ENCODE measurements at regions not wholly inside any gene's neighbourhood (a gene's known extent, or its start where the extent isn't known, plus 50 kb on each side); places are given as distances from the start of the nearest gene placed in this dataset.
"Not testable (repeated sequence)": the region's sequence is repeated elsewhere in the genome, so short reads cannot be mapped to it uniquely, and the experiment has no call there.

DNA sequence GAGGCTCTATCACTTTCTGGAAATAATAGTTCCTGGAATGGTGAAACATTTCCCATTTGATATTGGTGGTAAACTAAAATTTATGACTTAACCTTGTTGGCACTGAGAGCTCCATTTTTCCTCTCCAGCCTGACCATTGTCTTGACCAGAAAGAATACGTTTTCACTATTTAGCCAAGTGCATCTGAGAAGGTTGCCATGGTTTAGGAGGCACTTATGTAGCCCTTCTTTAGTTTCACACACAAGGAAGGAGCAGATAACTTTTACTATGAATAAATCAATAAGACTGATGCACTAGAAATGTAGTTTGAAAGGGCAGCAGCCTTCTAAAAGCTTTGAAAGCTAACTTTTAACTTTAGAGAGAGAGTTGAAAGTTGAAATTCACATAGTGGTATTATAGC lies 1045.5 kb upstream of the CDH6 start:
- Histone ChIP-seq H3K9me2 (no peaks in the 10 kb centered on the region), H3K4me1 (ENCODE audit: control insufficient read depth in 1 of 2, insufficient read depth in 2 of 2, low read depth in 1 of 2, low read length in 1 of 2) (no peaks in the 10 kb centered on the region), H3K79me2 (ENCODE audit: insufficient read depth) (no peaks in the 10 kb centered on the region), H3K4me2 (no peak overlapping the region), H3K36me3 (replicated peaks in 1 of 2; ENCODE audit: control insufficient read depth in 1 of 2, insufficient read depth in 2 of 2, low read length in 1 of 2) (no peaks in the 10 kb centered on the region), H2AFZ (ENCODE audit: low read depth) (no peak overlapping the region), H3K27ac (ENCODE audit: low read depth in 2 of 2, low read length in 1 of 2) (no peak overlapping the region), H4K20me1 (ENCODE audit: insufficient read depth) (no peaks in the 10 kb centered on the region), H3K4me3 (ENCODE audit: low read depth in 2 of 2, low read length in 1 of 2) (no peak overlapping the region), H3K9me3 (no peaks in the 10 kb centered on the region), H3K9ac (no peak overlapping the region), H3F3A (replicated peaks; ENCODE audit: insufficient read depth) (no peaks in the 10 kb centered on the region), H3K27me3 (ENCODE audit: insufficient read depth) (no peaks in the 10 kb centered on the region)
- ChIA-PET CTCF (no interaction called here), POLR2A (no interaction called here)
- TF ChIP-seq RAD21 (IDR thresholded peaks at IDR 0.05; ENCODE audit: low read length) (no peak), ELF1 (IDR thresholded peaks at IDR 0.05) (no peak), EZH2phosphoT487 (IDR thresholded peaks at IDR 0.05; ENCODE audit: borderline replicate concordance, low read depth) (no peak), SIN3A (IDR thresholded peaks at IDR 0.05; ENCODE audit: borderline replicate concordance, low read depth, low read length) (no peak), TAF1 (IDR thresholded peaks at IDR 0.05; ENCODE audit: borderline replicate concordance, low read depth, low read length) (no peak)
- TF ChIP-seq, protein P1, sequence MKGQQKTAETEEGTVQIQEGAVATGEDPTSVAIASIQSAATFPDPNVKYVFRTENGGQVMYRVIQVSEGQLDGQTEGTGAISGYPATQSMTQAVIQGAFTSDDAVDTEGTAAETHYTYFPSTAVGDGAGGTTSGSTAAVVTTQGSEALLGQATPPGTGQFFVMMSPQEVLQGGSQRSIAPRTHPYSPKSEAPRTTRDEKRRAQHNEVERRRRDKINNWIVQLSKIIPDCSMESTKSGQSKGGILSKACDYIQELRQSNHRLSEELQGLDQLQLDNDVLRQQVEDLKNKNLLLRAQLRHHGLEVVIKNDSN (IDR thresholded peaks at IDR 0.05; ENCODE audit: borderline replicate concordance, low read depth) = no peak
- 0% methylated on average over 1 of the region's 1 CpG for WGBS (ENCODE audit: low lambda C conversion rate)
- no peak for DNase-seq

DNA sequence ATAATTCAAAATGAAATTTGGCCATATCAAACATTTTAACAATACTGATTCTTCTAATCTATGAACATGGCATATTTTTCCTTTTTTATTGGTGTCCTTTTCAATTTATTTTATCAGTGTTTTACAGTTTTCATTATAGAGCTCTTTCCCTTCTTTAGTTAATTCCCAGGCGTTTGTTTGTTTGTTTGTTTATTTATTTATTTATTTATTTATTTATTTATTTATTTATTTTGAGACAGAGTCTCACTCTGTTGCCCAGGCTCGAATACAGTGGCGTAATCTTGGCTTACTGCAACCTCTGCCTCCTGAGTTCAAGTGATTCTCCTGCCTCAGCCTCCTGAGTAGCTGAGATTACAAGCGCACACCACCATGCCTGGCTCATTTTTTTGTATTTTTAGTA lies 1049.4 kb upstream of the CDH6 start:
- H3K27ac ChIP-seq (ENCODE audit: low read depth in 2 of 2, low read length in 1 of 2); POLR2A ChIA-PET; H3K4me3 ChIP-seq (ENCODE audit: low read depth in 2 of 2, low read length in 1 of 2); H3K9me2 ChIP-seq; H4K20me1 ChIP-seq (ENCODE audit: insufficient read depth); H3K9me3 ChIP-seq; H3K27me3 ChIP-seq (ENCODE audit: insufficient read depth); H3K4me2 ChIP-seq; DNase-seq; H3K79me2 ChIP-seq (ENCODE audit: insufficient read depth); H3K36me3 ChIP-seq (replicated peaks in 1 of 2; ENCODE audit: control insufficient read depth in 1 of 2, insufficient read depth in 2 of 2, low read length in 1 of 2); H3F3A ChIP-seq (replicated peaks; ENCODE audit: insufficient read depth); H3K9ac ChIP-seq; CTCF ChIA-PET; H2AFZ ChIP-seq (ENCODE audit: low read depth); H3K4me1 ChIP-seq (ENCODE audit: control insufficient read depth in 1 of 2, insufficient read depth in 2 of 2, low read depth in 1 of 2, low read length in 1 of 2): not testable (repeated sequence)
- WGBS (ENCODE audit: low lambda C conversion rate) = 11% methylated on average over 4 of the region's 4 CpGs

DNA sequence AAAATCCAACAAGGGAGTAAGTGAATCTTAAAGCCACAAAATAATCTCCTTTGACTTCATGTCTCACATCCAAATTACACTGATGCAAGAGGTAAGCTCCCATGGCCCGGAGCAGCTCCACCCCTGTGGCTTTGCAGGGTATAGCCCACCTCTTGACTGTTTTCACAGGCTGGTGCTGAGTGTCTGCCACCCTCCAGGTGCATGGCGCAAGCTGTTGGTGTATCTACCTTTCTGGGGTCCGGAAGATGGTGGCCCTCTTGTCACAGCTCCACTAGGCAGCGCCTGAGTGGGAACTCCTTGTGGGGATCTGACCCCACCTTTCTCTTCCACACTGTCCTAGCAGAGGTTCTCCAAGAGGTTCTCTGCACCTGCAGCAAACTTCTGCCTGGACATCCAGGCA lies 1051.1 kb upstream of the CDH6 start:
- 0% methylated on average over 2 of the region's 4 CpGs for WGBS (ENCODE audit: low lambda C conversion rate)
- no peak overlapping the region for H3K9ac ChIP-seq
- CTCF ChIA-PET = no interaction called here

More for the DNA sequence above, 1051.1 kb upstream of the CDH6 start:
- Histone ChIP-seq H3K4me3 (ENCODE audit: low read depth in 2 of 2, low read length in 1 of 2) (no peak overlapping the region), H3K4me1 (ENCODE audit: control insufficient read depth in 1 of 2, insufficient read depth in 2 of 2, low read depth in 1 of 2, low read length in 1 of 2) (no peaks in the 10 kb centered on the region), H3K9me3 (no peaks in the 10 kb centered on the region), H3K9me2 (no peaks in the 10 kb centered on the region), H3K4me2 (no peak overlapping the region), H3K27ac (ENCODE audit: low read depth in 2 of 2, low read length in 1 of 2) (no peak overlapping the region), H3F3A (replicated peaks; ENCODE audit: insufficient read depth) (no peaks in the 10 kb centered on the region), H2AFZ (ENCODE audit: low read depth) (no peak overlapping the region), H4K20me1 (ENCODE audit: insufficient read depth) (no peaks in the 10 kb centered on the region), H3K27me3 (ENCODE audit: insufficient read depth) (no peaks in the 10 kb centered on the region), H3K36me3 (replicated peaks in 1 of 2; ENCODE audit: control insufficient read depth in 1 of 2, insufficient read depth in 2 of 2, low read length in 1 of 2) (no peaks in the 10 kb centered on the region), H3K79me2 (ENCODE audit: insufficient read depth) (no peaks in the 10 kb centered on the region)
- TF ChIP-seq RXRA (IDR thresholded peaks at IDR 0.05; ENCODE audit: borderline replicate concordance, low read depth) (no peak), TCF12 (IDR thresholded peaks at IDR 0.05) (no peak), CHD2 (IDR thresholded peaks at IDR 0.05; ENCODE audit: low read length, partially characterized antibody) (no peak), GATA2 (CRISPR knock-in tag; IDR thresholded peaks at IDR 0.05) (no peak), GABPA (IDR thresholded peaks at IDR 0.05; ENCODE audit: low read depth) (no peak), TAF1 (IDR thresholded peaks at IDR 0.05; ENCODE audit: borderline replicate concordance, low read depth, low read length) (no peak), POLR2AphosphoS5 (IDR thresholded peaks at IDR 0.05; ENCODE audit: low read depth, low read length) (no peak), FOSL2 (IDR thresholded peaks at IDR 0.05; ENCODE audit: borderline replicate concordance, low read depth) (no peak), NFIC (IDR thresholded peaks at IDR 0.05; ENCODE audit: borderline replicate concordance) (no peak), SMC3 (IDR thresholded peaks at IDR 0.05; ENCODE audit: low read depth, low read length) (no peak), YY1 (IDR thresholded peaks at IDR 0.05; ENCODE audit: low read depth) (no peak), ELF1 (IDR thresholded peaks at IDR 0.05) (no peak), JUND (IDR thresholded peaks at IDR 0.05) (no peak), FOXM1 (IDR thresholded peaks at IDR 0.05; ENCODE audit: low read depth) (no peak), EZH2phosphoT487 (IDR thresholded peaks at IDR 0.05; ENCODE audit: borderline replicate concordance, low read depth) (no peak)
- TF ChIP-seq, protein P2, sequence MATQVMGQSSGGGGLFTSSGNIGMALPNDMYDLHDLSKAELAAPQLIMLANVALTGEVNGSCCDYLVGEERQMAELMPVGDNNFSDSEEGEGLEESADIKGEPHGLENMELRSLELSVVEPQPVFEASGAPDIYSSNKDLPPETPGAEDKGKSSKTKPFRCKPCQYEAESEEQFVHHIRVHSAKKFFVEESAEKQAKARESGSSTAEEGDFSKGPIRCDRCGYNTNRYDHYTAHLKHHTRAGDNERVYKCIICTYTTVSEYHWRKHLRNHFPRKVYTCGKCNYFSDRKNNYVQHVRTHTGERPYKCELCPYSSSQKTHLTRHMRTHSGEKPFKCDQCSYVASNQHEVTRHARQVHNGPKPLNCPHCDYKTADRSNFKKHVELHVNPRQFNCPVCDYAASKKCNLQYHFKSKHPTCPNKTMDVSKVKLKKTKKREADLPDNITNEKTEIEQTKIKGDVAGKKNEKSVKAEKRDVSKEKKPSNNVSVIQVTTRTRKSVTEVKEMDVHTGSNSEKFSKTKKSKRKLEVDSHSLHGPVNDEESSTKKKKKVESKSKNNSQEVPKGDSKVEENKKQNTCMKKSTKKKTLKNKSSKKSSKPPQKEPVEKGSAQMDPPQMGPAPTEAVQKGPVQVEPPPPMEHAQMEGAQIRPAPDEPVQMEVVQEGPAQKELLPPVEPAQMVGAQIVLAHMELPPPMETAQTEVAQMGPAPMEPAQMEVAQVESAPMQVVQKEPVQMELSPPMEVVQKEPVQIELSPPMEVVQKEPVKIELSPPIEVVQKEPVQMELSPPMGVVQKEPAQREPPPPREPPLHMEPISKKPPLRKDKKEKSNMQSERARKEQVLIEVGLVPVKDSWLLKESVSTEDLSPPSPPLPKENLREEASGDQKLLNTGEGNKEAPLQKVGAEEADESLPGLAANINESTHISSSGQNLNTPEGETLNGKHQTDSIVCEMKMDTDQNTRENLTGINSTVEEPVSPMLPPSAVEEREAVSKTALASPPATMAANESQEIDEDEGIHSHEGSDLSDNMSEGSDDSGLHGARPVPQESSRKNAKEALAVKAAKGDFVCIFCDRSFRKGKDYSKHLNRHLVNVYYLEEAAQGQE (IDR thresholded peaks at IDR 0.05; ENCODE audit: low read depth, low read length) = no peak
- TF ChIP-seq, protein P1 (IDR thresholded peaks at IDR 0.05; ENCODE audit: borderline replicate concordance, low read depth) = no peak
- TF ChIP-seq, protein P3, sequence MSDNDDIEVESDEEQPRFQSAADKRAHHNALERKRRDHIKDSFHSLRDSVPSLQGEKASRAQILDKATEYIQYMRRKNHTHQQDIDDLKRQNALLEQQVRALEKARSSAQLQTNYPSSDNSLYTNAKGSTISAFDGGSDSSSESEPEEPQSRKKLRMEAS (IDR thresholded peaks at IDR 0.05; ENCODE audit: low read depth) = no peak
- no peak for DNase-seq
- POLR2A ChIA-PET = no interaction called here

Data from SK-N-SH (cell line).